GM23248 (cell line): ENCODE measurements at regions not wholly inside any gene's neighbourhood (a gene's known extent, or its start where the extent isn't known, plus 50 kb on each side); places are given as distances from the start of the nearest gene placed in this dataset.

ENCODE experiments used
- EZH2 ChIP-seq: fragments of 200-600 bp; sonication (generic); IDR thresholded peaks from 2 replicates; pipeline ENCODE4 v1.6.1; 2018; ENCODE audit warnings: antibody characterized with exemption, mild to moderate bottlenecking; ENCODE audit not compliant: insufficient read depth, poor library complexity, severe bottlenecking
- EZH2phosphoT487 ChIP-seq: fragments of 200-600 bp; sonication (generic); IDR thresholded peaks from 2 replicates; pipeline ENCODE4 v1.6.1; 2018; ENCODE audit warnings: antibody characterized with exemption, moderate library complexity, mild to moderate bottlenecking, low read depth; ENCODE audit not compliant: insufficient read depth

DNA sequence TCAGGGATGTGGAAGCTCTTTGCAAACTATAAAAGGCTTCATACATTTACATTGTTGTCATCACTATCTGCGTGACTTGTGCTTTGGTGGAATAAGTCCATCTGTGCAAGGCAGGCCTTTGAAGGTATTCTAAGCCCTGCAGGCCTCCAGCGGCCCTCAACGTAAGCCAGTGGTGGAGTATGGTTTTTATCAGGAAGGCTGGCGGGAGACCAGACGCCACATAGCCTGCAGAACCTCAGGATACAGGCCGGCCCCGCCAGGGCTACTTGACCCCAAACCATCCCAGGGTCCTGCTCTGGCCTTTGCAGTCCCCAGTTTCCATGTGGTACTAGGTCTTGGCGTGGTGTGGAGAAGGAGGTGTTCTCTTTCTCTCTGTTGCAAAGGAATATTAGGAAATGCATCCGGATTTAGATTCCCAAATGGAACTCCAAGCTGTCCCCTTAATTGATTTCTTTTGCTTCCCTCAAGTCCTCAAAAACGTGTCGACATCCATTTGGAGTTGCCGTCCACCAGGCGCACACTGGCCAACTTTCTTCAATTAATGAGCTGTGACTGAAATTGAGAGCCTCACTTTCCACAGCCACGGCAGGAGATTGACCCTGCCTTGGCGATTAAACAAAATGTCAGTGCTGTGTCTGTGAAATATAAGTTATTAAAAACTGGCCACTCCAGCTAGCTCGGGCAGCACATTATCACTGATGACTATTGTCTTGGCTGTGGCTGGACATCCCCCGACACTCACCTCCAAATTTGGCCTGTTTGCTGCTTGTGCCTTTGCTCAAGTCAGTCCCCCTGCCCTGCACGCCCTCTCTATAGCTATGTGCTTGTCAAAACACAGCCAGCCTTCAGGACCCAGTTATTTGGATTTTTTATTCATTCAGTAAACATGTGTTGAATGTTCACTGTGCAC, 239.8 kb upstream of the TLE3 start:
- TF ChIP-seq EZH2, result no peak
- TF ChIP-seq EZH2phosphoT487, result no peak
